MCF 10A (cell line): ENCODE measurements at regions not wholly inside any gene's neighbourhood (a gene's known extent, or its start where the extent isn't known, plus 50 kb on each side); places are given as distances from the start of the nearest gene placed in this dataset.

Experiments used
- BruUV-seq: library from RNA; stranded (reverse); fragments of 400-500 nt; replicated peaks from 2 replicates; lab custom pipeline; 2021; lab: Mats Ljungman, UMichigan
- CTCF ChIA-PET: fragments of 300-600 bp; sonication (Branson Sonifier 250); formaldehyde crosslinking; extraction: SDS; loops from one replicate; lab custom pipeline; 2021; ENCODE audit warnings: antibody characterized with exemption, inconsistent platforms; lab: Yijun Ruan, JAX
- POLR2A ChIA-PET: fragments of 300-600, 350-650 bp; sonication (Branson Sonifier 250); formaldehyde crosslinking; extraction: SDS; loops from one replicate; lab custom pipeline; 2020; ENCODE audit warnings: antibody characterized with exemption, inconsistent platforms; lab: Yijun Ruan, JAX
- DNase-seq: peaks from one replicate; pipeline ENCODE4 v3.0.0-alpha.2; 2018; ENCODE audit not compliant: unreplicated experiment
- H3K27ac Mint-ChIP-seq: one replicate; pipeline ENCODE4 v1.8.0; 2022; ENCODE audit warnings: mild to moderate bottlenecking, low read depth, mixed read lengths; ENCODE audit not compliant: unreplicated experiment
- H3K27me3 Mint-ChIP-seq: one replicate; pipeline ENCODE4 v1.8.0; 2022; ENCODE audit warnings: mixed read lengths; ENCODE audit not compliant: insufficient read depth, unreplicated experiment
- H3K36me3 Mint-ChIP-seq: one replicate; pipeline ENCODE4 v1.8.0; 2022; ENCODE audit warnings: mild to moderate bottlenecking, moderate library complexity, mixed read lengths; ENCODE audit not compliant: insufficient read depth, unreplicated experiment
- H3K4me1 Mint-ChIP-seq: one replicate; pipeline ENCODE4 v1.8.0; 2022; ENCODE audit warnings: mixed read lengths; ENCODE audit not compliant: insufficient read depth, unreplicated experiment
- H3K4me3 Mint-ChIP-seq: one replicate; pipeline ENCODE4 v1.8.0; 2022; ENCODE audit warnings: mild to moderate bottlenecking, moderate library complexity, mixed read lengths; ENCODE audit not compliant: unreplicated experiment
- H3K9me3 Mint-ChIP-seq: one replicate; pipeline ENCODE4 v1.8.0; 2022; ENCODE audit warnings: mixed read lengths; ENCODE audit not compliant: unreplicated experiment
- intact Hi-C: fragments of 100-400 bp; cut with micrococcal nuclease; formaldehyde crosslinking; loops from 2 replicates; pipeline ENCODE4 v1.14.1; 2022
- TF ChIP-seq, protein P1 (sequence below): fragments of 200-600 bp; IDR thresholded peaks from one replicate; pipeline ENCODE4 v1.8.0; 2022; ENCODE audit warnings: antibody characterized with exemption, mild to moderate bottlenecking; ENCODE audit not compliant: unreplicated experiment

DNA sequence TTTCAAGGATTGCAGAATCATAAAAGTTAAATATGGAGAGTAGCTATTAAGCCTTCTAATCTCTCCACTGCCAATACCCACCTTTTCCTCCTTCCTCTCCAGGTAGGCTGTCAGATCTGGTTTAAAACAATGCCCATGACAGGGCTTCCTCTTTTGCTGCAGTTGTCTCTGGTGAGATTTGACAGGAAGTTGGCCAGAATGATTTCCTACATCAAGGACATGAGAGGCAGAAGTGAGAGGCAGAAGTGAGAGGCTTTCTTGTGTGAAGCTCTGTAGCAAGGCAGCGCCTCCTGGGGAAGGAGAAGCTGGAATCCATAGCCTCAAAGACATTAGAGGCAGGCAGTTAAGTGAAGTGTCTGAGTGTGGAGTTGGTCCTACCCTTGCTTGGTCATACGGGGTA, 385.7 kb downstream of the HRH4 start:
- CTCF ChIA-PET, result no interaction called here
- H3K36me3 Mint-ChIP-seq, result no peaks in the 10 kb centered on the region
- POLR2A ChIA-PET, result no interaction called here
- intact Hi-C loops, result no loop called here
- peaks cover 54% of the 10 kb centered on the region for H3K9me3 Mint-ChIP-seq
- H3K27ac Mint-ChIP-seq, result no peak overlapping the region
- no peaks in the 10 kb centered on the region for H3K4me1 Mint-ChIP-seq
- H3K27me3 Mint-ChIP-seq, result no peaks in the 10 kb centered on the region
- TF ChIP-seq, protein P1, sequence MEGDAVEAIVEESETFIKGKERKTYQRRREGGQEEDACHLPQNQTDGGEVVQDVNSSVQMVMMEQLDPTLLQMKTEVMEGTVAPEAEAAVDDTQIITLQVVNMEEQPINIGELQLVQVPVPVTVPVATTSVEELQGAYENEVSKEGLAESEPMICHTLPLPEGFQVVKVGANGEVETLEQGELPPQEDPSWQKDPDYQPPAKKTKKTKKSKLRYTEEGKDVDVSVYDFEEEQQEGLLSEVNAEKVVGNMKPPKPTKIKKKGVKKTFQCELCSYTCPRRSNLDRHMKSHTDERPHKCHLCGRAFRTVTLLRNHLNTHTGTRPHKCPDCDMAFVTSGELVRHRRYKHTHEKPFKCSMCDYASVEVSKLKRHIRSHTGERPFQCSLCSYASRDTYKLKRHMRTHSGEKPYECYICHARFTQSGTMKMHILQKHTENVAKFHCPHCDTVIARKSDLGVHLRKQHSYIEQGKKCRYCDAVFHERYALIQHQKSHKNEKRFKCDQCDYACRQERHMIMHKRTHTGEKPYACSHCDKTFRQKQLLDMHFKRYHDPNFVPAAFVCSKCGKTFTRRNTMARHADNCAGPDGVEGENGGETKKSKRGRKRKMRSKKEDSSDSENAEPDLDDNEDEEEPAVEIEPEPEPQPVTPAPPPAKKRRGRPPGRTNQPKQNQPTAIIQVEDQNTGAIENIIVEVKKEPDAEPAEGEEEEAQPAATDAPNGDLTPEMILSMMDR, result no peak
- H3K4me3 Mint-ChIP-seq, result no peak overlapping the region
- BruUV-seq, result no TSS peak
- DNase-seq, result no peak

DNA sequence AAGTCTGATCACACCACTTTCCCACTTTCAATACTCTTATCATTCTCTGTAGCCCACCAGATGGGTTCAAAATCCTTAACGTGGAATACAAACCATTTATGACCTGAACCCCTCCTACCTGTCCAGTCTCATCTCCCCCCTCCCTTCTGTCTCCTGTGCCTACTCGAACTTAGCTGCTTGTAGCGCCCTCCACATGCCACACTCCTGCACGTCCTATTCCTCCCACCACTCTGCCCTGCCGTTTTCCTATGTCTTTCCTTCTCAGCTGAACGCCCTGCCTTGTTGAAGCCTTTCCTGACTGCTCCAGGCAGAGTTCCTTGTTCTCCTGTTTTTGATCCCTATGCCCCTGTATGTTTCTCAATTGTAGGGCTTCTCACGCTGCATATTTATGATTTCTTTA, 390.1 kb downstream of the HRH4 start:
- H3K9me3 Mint-ChIP-seq, result peaks cover 42% of the 10 kb centered on the region
- H3K27ac Mint-ChIP-seq, result no peak overlapping the region
- TF ChIP-seq, protein P1, result no peak
- POLR2A ChIA-PET, result no interaction called here
- no peaks in the 10 kb centered on the region for H3K36me3 Mint-ChIP-seq
- no TSS peak for BruUV-seq
- H3K4me1 Mint-ChIP-seq, result no peaks in the 10 kb centered on the region
- intact Hi-C loops, result no loop called here
- no peak for DNase-seq
- CTCF ChIA-PET, result no interaction called here
- no peak overlapping the region for H3K4me3 Mint-ChIP-seq
- H3K27me3 Mint-ChIP-seq, result no peaks in the 10 kb centered on the region

DNA sequence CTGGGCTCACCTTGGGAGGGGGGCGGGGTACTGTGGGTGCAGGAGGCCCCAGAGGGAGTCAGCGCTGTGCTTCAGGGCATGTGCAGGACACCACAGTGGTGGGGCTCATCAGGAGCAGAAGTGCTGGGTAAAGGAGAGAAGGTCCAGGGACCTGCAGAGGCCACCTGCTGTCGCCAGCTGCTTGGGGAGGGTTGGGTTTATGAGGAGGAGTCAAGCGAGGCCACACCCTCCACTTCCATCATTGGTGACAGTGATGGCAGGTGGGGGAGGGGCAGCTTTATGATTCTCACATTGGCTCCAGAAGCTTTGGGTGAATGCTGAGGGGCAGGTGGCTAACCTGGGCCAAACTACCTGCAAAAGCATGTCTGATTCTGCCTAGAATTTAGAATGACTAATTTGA, 392.6 kb downstream of the HRH4 start:
- no peaks in the 10 kb centered on the region for H3K27me3 Mint-ChIP-seq
- H3K36me3 Mint-ChIP-seq, result no peaks in the 10 kb centered on the region
- CTCF ChIA-PET, result interaction anchor here (0.6 kb wide), 1 partner anchor 24 kb away, joined by 4 read pairs; no protein-coding TSS in a partner anchor
- no peak for DNase-seq
- H3K4me1 Mint-ChIP-seq, result no peaks in the 10 kb centered on the region
- BruUV-seq, result no TSS peak
- intact Hi-C loops, result no loop called here
- H3K4me3 Mint-ChIP-seq, result no peak overlapping the region
- peaks cover 61% of the 10 kb centered on the region for H3K9me3 Mint-ChIP-seq
- POLR2A ChIA-PET, result no interaction called here
- TF ChIP-seq, protein P1, result no peak
- no peak overlapping the region for H3K27ac Mint-ChIP-seq

DNA sequence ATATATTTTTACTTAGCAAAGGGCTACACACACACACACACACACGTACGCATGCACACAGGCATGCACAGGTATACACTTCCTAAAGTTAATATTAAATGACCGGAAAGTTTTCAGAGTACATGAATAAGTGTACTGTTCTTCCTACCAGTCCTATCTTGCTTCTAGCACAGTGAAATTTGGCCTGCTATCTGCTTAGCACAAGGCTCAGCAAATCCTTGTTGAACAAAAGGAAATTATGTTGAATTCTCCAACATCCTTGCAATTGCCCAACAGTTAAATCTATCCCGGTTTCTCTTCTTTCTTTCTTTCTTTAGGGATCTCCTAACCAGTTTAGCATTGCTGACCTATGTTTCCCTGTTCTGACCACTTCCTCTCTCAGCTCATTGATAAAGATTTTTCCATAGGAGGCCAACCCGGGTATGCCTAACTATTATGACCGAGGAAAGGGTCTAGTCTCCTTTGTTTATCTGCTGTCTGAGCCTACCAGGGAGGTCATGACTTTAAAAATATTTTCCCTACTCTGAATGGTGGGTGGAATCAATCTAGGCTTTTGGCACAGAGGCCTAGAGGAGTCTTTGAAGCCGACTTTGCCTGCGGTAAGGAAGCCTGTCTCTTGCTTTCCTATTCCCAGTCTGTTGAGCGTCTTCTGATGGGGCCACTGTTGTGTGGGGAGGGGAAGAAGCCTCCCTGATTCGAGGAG, 400.7 kb downstream of the HRH4 start:
- no peak overlapping the region for H3K4me3 Mint-ChIP-seq
- POLR2A ChIA-PET, result no interaction called here
- CTCF ChIA-PET, result interaction anchor here (1.0 to 1.3 kb wide), 2 partner anchors 10 to 1036 kb away, joined by 4 read pairs; no protein-coding TSS in a partner anchor
- H3K36me3 Mint-ChIP-seq, result no peaks in the 10 kb centered on the region
- intact Hi-C loops, result no loop called here
- H3K27ac Mint-ChIP-seq, result no peak overlapping the region
- no TSS peak for BruUV-seq
- DNase-seq, result no peak
- peaks cover 37% of the 10 kb centered on the region for H3K9me3 Mint-ChIP-seq
- H3K4me1 Mint-ChIP-seq, result no peaks in the 10 kb centered on the region
- TF ChIP-seq, protein P1, result no peak
- no peaks in the 10 kb centered on the region for H3K27me3 Mint-ChIP-seq
